ENCODE measurements at regions not wholly inside any gene's neighbourhood (a gene's known extent, or its start where the extent isn't known, plus 50 kb on each side); places are given as distances from the start of the nearest gene placed in this dataset.

- no peak for ATAC-seq
- in situ Hi-C loops (cut with HindIII; ENCODE audit: extremely low pct_ligation_motif_present, low pct_unique_long_range_greater_than_20kb): no loop called here
- WGBS (ENCODE audit: low lambda C conversion rate): 0% methylated on average over 3 of the region's 3 CpGs
Observed at GRCh38 chr6:117076076-117076475, 189.3 kb upstream of the VGLL2 start.

DNA sequence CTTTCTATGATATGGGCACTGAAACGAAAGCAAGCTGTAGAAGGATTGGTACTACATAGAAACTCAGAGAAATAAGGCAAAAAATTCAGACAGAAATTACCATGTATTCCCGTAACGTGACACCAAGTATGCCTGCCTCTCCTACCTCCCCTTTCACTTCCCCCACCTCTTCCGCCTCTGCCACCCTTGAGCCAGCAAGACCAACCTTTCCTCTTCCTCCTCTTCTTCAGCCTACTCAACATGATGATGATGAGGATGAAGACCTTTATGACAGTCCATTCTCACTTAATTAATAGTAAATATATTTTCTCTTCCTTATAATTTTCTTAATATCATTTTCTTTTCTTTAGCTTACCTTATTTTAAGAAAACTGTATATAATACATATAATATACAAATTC is 188.1 kb upstream of the VGLL2 start:
- FAIRE-seq (no peak), ATAC-seq (no peak), DNase-seq (ENCODE audit: low spot score) (no peak)
- Histone ChIP-seq H2AFZ (ENCODE audit: low read length) (no peak overlapping the region), H3K9ac (ENCODE audit: insufficient read depth, low read depth, low read length) (no peak overlapping the region), H3K79me2 (ENCODE audit: insufficient read depth, low read length) (no peaks in the 10 kb centered on the region), H3K27me3 (ENCODE audit: control insufficient read depth in 1 of 2, insufficient read depth in 2 of 2, low read length in 2 of 2) (no peaks in the 10 kb centered on the region), H3K9me3 (ENCODE audit: low read length) (no peaks in the 10 kb centered on the region), H3K36me3 (replicated peaks in 1 of 2; ENCODE audit: control insufficient read depth in 1 of 2, insufficient read depth in 2 of 2, low read length in 2 of 2) (no peaks in the 10 kb centered on the region), H3K4me2 (ENCODE audit: low read depth, low read length) (no peak overlapping the region), H3K4me1 (ENCODE audit: insufficient read depth, low read length) (no peaks in the 10 kb centered on the region), H3K4me3 (replicated peaks in 1 of 3; ENCODE audit: insufficient read depth in 1 of 3, low read depth in 2 of 3, low read length in 3 of 3) (no peak overlapping the region), H4K20me1 (ENCODE audit: insufficient read depth, low read length) (no peaks in the 10 kb centered on the region), H3K27ac (ENCODE audit: extremely low read length, insufficient read depth, low read length) (no peak overlapping the region)
- ChIA-PET POLR2A (no interaction called here), CTCF (ENCODE audit: low intra/inter-chr PET ratio, low total read pairs) (no interaction called here)
- intact Hi-C loops (cut with micrococcal nuclease; ENCODE audit: unreplicated experiment) (no loop called here), in situ Hi-C loops (cut with HindIII; ENCODE audit: extremely low pct_ligation_motif_present, low pct_unique_long_range_greater_than_20kb) (no loop called here)
- no TSS peak for BruUV-seq (replicated peaks)
- 8% methylated on average over 4 of the region's 4 CpGs for WGBS (ENCODE audit: low lambda C conversion rate)
- TF ChIP-seq ZNF7 (CRISPR knock-in tag; IDR thresholded peaks at IDR 0.05): no peak
- no peak for TF ChIP-seq ARHGAP35 (CRISPR knock-in tag; IDR thresholded peaks at IDR 0.05; ENCODE audit: borderline replicate concordance)
- no peak for TF ChIP-seq FOXJ3 (CRISPR knock-in tag; IDR thresholded peaks at IDR 0.05; ENCODE audit: borderline replicate concordance)
- no peak for TF ChIP-seq NCOA1 (CRISPR knock-in tag; IDR thresholded peaks at IDR 0.05)
- no peak for TF ChIP-seq MYNN (CRISPR knock-in tag; IDR thresholded peaks at IDR 0.05; ENCODE audit: low read depth)
- TF ChIP-seq, protein P1, sequence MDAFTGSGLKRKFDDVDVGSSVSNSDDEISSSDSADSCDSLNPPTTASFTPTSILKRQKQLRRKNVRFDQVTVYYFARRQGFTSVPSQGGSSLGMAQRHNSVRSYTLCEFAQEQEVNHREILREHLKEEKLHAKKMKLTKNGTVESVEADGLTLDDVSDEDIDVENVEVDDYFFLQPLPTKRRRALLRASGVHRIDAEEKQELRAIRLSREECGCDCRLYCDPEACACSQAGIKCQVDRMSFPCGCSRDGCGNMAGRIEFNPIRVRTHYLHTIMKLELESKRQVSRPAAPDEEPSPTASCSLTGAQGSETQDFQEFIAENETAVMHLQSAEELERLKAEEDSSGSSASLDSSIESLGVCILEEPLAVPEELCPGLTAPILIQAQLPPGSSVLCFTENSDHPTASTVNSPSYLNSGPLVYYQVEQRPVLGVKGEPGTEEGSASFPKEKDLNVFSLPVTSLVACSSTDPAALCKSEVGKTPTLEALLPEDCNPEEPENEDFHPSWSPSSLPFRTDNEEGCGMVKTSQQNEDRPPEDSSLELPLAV (CRISPR knock-in tag; conservative IDR thresholded peaks at IDR 0.05; ENCODE audit: low read depth): no peak
- TF ChIP-seq ZNF883 (CRISPR knock-in tag; IDR thresholded peaks at IDR 0.05; ENCODE audit: not compliant biosample characterization): no peak
- TF ChIP-seq JUNB (CRISPR knock-in tag; IDR thresholded peaks at IDR 0.05; ENCODE audit: borderline replicate concordance): no peak
- TF ChIP-seq NFATC3 (CRISPR knock-in tag; IDR thresholded peaks at IDR 0.05): no peak
- TF ChIP-seq, protein P2, sequence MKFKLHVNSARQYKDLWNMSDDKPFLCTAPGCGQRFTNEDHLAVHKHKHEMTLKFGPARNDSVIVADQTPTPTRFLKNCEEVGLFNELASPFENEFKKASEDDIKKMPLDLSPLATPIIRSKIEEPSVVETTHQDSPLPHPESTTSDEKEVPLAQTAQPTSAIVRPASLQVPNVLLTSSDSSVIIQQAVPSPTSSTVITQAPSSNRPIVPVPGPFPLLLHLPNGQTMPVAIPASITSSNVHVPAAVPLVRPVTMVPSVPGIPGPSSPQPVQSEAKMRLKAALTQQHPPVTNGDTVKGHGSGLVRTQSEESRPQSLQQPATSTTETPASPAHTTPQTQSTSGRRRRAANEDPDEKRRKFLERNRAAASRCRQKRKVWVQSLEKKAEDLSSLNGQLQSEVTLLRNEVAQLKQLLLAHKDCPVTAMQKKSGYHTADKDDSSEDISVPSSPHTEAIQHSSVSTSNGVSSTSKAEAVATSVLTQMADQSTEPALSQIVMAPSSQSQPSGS (CRISPR knock-in tag; IDR thresholded peaks at IDR 0.05): no peak
- no peak for TF ChIP-seq ZNF598 (CRISPR knock-in tag; IDR thresholded peaks at IDR 0.05; ENCODE audit: borderline replicate concordance)
- TF ChIP-seq TEAD2 (CRISPR knock-in tag; IDR thresholded peaks at IDR 0.05): no peak
- no peak for TF ChIP-seq ZNF782 (CRISPR knock-in tag; IDR thresholded peaks at IDR 0.05; ENCODE audit: borderline replicate concordance)
- TF ChIP-seq MYPOP (CRISPR knock-in tag; IDR thresholded peaks at IDR 0.05): no peak

More at GRCh38 chr6:117076076-117076475, 189.3 kb upstream of the VGLL2 start:
- BruUV-seq (replicated peaks): no TSS peak
- H3K9ac ChIP-seq (ENCODE audit: insufficient read depth, low read depth, low read length): no peak overlapping the region
- H3K79me2 ChIP-seq (ENCODE audit: insufficient read depth, low read length): no peaks in the 10 kb centered on the region
- H2AFZ ChIP-seq (ENCODE audit: low read length): no peak overlapping the region
- no peak overlapping the region for H3K4me3 ChIP-seq (replicated peaks in 1 of 3; ENCODE audit: insufficient read depth in 1 of 3, low read depth in 2 of 3, low read length in 3 of 3)
- ChIA-PET CTCF (ENCODE audit: low intra/inter-chr PET ratio, low total read pairs) (no interaction called here), POLR2A (no interaction called here)
- no peaks in the 10 kb centered on the region for H3K36me3 ChIP-seq (replicated peaks in 1 of 2; ENCODE audit: control insufficient read depth in 1 of 2, insufficient read depth in 2 of 2, low read length in 2 of 2)
- no peak overlapping the region for H3K27ac ChIP-seq (ENCODE audit: extremely low read length, insufficient read depth, low read length)
- no peaks in the 10 kb centered on the region for H3K27me3 ChIP-seq (ENCODE audit: control insufficient read depth in 1 of 2, insufficient read depth in 2 of 2, low read length in 2 of 2)
- H3K4me2 ChIP-seq (ENCODE audit: low read depth, low read length): no peak overlapping the region
- no peak for TF ChIP-seq PAWR (CRISPR knock-in tag; IDR thresholded peaks at IDR 0.05; ENCODE audit: borderline replicate concordance)
- no peak for TF ChIP-seq CHD4 (IDR thresholded peaks at IDR 0.05; ENCODE audit: borderline replicate concordance, low read length)
- no peak for TF ChIP-seq REXO4 (CRISPR knock-in tag; IDR thresholded peaks at IDR 0.05; ENCODE audit: borderline replicate concordance)
- no peak for TF ChIP-seq SKI (IDR thresholded peaks at IDR 0.05; ENCODE audit: partially characterized antibody)
- TF ChIP-seq NR1H2 (CRISPR knock-in tag; IDR thresholded peaks at IDR 0.05; ENCODE audit: borderline replicate concordance, low read depth): no peak
- no peak for TF ChIP-seq ZFYVE20 (CRISPR knock-in tag; IDR thresholded peaks at IDR 0.05; ENCODE audit: borderline replicate concordance, low read depth)
- no peak for TF ChIP-seq ZNF792 (CRISPR knock-in tag; IDR thresholded peaks at IDR 0.05)
- intact Hi-C loops (cut with micrococcal nuclease; ENCODE audit: unreplicated experiment): no loop called here
- DNase-seq (ENCODE audit: low spot score) (no peak), FAIRE-seq (no peak)
- H3K4me1 ChIP-seq (ENCODE audit: insufficient read depth, low read length): no peaks in the 10 kb centered on the region
- H3K9me3 ChIP-seq (ENCODE audit: low read length): no peaks in the 10 kb centered on the region
- H4K20me1 ChIP-seq (ENCODE audit: insufficient read depth, low read length): no peaks in the 10 kb centered on the region

Measured in HepG2 (cell line).